ENCODE measurements at regions not wholly inside any gene's neighbourhood (a gene's known extent, or its start where the extent isn't known, plus 50 kb on each side); places are given as distances from the start of the nearest gene placed in this dataset.

DNA sequence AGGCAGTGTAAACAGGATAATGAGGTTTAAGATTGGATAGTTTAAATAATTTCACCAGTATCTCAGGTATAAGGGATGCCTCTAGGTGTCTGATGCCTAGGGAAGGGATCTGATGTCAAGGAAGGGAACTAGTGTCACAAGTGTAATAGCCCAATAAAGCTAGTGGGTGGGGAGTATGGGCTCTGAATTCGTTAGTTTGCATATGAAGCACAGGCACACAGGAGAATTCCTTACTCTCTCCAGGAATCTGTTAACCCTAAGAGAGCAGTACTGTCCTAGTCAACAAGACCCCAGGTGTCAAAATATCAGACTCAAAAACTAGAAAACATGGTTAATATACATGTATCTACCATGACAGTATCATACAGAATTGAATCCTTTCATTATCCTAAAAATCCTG, 352.5 kb upstream of the CYLC2 start (continued):
- TF ChIP-seq CHD7 (IDR thresholded peaks at IDR 0.05; ENCODE audit: insufficient replicate concordance, low read length): no peak

Data from H1 (cell line).